GM18505 (cell line): ENCODE measurements at regions not wholly inside any gene's neighbourhood (a gene's known extent, or its start where the extent isn't known, plus 50 kb on each side); places are given as distances from the start of the nearest gene placed in this dataset.

Experiments used
- ATAC-seq: cut with Tn5 transposase; IDR thresholded peaks from one replicate; pipeline ENCODE4 v1.9.1; 2021; ENCODE audit not compliant: unreplicated experiment
- POLR2A ChIP-seq: IDR thresholded peaks from 4 replicates; pipeline ENCODE4 v1.6.1; 2011; ENCODE audit warnings: borderline replicate concordance; ENCODE audit not compliant: insufficient read depth, insufficient read length; ENCODE audit errors: extremely low read depth

DNA sequence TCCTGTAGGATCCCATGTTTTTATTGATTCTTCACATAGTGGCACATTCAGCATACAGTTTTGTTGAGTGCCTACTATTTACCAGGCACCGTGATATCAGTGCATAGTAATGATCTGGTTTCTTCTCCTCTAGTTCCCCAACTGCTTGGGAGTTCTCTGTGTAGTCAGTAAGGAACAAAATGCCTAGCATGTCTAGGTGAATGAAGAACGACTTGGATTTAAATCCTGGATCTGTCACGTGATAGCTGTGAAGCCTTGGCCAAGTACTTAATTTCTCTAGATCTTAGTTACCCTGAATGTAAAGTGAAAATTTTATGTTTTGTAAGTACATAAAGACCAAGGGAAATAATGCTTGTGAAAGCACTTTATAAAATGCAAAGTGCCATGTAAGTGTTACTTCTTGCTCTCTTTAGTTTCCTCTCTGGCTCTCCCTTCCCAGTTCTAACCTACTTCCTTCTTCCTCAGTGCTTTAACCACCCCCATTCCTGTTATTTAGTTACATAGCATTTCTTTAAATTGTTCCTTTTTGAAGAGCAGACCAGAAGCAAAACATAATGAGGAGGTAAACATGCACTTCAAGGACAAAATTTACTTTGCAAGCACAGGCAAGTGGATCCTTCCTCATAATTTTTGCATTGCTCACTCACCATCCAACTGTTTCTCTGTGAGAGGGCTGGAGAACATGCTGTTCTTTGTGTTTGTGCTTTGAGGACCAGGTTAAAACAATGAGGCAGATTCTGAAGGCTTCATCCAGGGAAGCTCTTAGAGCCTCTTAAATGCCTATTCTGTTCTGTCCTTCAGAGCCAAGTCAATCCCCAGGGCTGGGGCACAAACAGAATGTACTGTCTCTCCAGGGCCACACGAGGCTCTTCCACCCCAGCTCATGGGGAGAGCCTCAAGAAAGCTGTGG is 353.9 kb upstream of the TENM4 start:
- TF ChIP-seq POLR2A = no peak
- ATAC-seq = no peak

DNA sequence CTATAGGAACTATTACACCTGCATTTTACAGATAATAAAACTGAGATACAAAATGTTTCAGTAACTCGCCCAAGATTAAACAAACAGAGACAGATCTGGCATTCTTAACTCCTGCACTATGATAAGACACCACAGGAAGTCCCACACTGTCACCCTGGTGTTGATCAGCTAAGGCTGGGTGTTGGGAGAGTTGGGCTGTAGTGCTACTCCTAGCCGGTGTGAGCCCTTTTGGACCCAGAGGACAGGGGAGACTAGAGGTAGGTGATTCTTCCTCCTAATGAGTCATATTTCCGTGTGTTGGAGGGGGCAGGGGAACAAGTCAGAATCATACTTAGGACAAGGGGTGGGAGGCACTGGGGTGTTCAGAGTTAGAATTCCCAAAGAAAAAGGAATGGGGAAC is 353.2 kb upstream of the TENM4 start:
- no peak for TF ChIP-seq POLR2A
- ATAC-seq = no peak

DNA sequence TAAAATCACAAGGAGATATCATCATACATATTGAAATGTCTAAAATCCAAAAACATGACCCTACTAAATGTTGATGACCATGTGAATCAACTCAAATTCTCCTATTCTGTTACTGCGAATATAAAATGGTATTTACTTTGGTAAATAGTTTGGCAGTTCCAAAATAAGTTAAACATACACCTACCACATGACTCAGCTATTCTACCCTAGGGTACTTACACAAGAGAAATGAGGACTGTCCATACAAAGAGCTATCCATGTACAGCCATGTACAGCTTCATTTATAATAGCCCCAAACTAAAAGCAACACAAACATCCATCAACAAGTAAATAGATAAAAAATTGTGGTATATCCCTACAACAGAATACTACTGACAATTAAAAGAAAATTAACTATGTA is 346.1 kb upstream of the TENM4 start:
- TF ChIP-seq POLR2A = no peak
- no peak for ATAC-seq

DNA sequence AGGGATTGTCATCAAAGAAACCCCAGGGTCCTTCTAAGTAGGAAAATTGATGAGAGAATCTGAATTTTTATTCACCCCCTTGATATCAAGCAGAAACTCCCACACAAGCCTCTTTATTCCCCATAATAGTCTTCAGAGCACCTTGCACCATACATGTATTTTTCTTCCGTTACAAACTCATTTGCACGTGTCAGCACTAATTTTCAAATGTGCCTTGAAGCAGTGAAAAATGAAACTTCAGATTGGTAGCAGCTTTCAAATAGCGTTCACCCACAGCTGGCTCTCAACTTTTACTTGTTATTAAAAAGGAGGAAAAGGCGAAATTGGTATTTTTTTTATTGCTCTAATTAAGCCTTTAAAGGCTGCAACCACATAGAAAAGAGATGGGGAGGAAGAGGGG is 343.0 kb upstream of the TENM4 start:
- no peak for TF ChIP-seq POLR2A

DNA sequence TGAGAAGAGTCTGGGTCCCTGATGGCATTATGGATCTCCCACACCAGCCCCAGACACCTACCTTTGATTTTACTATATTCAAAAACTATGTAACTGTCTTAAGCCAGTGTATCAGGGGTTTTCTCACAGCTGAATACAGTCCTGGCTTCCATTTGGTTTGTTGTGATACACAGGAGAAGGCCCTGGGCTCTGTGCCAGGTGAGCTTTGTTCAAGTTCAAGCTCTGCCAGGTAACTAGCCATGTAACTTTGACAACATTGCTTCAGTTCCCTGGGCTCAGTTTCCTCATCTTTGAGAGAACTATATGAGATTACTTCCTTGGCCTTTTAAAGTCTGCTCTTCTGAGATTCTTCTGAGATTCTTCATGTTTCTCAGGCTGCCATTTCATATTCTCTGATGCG is 327.5 kb upstream of the TENM4 start:
- ATAC-seq = no peak
- no peak for TF ChIP-seq POLR2A

More for the DNA sequence above, 343.0 kb upstream of the TENM4 start:
- no peak for ATAC-seq

DNA sequence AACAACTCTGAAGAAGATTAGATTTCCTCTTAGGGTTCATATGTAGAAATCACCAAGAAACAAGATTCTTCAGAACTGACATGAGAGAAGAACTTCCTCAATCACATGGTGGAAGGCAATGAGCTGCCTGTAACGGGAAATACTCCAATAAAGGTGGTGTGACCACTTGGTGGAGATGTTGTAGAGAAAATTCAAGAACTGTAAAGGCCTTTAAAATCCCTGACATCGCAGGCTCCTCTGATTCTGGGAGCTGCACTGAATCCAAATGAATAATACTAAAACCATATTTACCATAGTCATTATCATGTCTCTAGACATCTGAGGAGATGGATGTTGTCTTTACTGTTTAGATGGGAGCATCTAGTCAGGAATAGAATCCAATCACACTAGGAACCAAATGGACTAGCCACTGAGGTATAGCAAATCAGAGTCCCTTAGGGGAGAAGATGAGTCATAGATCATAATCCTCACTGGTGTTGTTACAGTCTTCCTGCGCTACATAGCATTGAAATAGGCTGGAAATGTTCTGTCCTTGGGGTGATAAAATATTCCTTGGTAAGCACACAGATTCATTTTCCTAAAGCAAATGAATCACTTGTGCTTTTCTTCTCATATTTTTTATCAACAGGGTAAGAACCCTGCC is 321.6 kb upstream of the TENM4 start:
- no peak for ATAC-seq
- no peak for TF ChIP-seq POLR2A

DNA sequence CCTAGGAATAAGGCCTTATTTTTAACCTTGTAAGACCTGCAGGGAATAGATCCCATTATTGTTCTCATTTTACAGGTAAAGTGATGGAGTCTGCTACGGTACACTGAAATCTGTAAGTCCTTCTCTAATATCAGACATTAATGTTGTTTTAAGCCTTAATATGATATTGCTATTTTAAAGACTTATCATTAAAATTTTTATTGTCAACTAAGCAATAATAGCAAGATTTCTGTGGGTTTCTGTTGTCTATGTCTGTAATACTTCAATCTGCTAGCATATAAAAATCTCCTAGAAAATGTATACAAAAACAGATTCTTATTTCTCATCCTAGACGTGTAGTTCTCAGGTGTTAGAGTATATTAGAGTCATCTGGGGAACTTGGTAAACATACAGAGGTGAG is 317.5 kb upstream of the TENM4 start:
- TF ChIP-seq POLR2A = no peak
- no peak for ATAC-seq

DNA sequence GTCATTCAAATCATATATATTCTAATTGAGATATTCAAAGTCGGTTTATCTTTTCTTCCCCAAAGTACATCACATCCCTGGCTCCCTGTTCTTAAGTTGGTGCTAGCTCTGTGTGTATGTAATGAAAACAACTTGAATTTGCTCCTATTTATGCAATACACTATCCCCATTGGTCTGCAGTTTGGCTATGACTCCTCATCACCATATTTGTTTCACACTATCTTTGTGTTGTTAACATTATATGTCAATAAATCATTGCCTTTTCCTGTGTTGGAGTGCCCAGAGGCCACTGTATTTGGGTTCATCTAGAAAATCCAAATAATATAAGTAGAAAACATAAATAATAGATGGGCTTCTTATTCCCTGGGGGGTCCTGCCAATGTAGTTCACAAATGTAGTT is 306.6 kb upstream of the TENM4 start:
- no peak for TF ChIP-seq POLR2A

DNA sequence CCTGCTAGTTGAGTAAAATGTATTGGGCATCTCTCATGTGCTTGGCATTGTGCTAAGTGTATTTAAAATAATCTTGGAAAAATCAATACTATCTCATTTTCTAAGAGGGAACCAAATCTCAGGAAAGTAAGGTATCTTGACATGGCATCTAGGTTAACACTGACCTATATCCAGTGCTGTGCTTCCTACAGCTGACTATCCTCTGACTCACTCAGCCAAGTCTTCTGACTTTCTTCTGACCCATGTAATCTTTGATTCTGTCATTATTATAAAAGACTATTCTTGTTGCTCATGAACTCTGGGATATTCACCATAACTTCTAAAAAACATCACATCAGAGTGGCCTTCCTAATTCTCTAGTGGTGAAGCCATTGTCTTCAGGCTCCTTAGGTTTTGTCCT is 304.1 kb upstream of the TENM4 start:
- TF ChIP-seq POLR2A = no peak
- no peak for ATAC-seq

More for the DNA sequence above, 306.6 kb upstream of the TENM4 start:
- no peak for ATAC-seq

DNA sequence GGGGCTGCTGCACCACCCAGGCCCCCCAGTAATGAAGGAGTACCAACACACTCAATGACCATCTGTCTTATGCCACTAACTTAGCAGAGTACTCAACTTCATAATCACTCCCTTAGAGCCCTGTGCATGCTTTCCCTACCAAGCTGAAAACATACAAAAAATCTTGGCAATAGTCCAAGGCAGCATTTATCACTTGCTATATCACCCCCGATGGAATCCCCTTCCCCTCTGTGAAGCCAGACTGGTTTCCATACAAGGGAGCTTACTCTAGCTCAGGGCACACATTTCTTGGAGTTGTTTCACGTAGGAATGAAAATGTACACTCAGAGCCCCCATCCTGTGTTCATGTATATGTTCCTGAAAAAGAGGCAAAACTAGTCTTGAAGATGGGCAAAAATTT is 301.3 kb upstream of the TENM4 start:
- ATAC-seq = no peak
- no peak for TF ChIP-seq POLR2A

DNA sequence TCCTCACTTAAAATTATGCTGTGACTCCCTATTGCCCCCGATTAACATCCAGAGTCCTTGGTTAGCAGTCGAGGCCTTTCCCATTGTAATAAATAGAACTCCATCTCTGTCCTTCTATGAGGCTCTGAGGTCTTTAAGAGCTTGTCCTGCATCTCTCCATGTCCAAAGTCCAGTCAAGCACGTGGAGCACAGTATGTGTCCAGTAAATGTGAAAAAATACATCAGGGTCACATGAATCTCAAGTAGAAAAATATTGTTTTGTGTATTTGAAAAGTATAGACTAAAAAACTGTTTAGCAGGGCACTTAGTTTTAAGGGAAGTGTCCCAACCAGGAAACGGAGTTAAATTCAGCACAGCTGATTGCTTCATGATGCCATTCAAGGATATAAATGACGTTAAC is 298.8 kb upstream of the TENM4 start:
- TF ChIP-seq POLR2A = no peak
- no peak for ATAC-seq

DNA sequence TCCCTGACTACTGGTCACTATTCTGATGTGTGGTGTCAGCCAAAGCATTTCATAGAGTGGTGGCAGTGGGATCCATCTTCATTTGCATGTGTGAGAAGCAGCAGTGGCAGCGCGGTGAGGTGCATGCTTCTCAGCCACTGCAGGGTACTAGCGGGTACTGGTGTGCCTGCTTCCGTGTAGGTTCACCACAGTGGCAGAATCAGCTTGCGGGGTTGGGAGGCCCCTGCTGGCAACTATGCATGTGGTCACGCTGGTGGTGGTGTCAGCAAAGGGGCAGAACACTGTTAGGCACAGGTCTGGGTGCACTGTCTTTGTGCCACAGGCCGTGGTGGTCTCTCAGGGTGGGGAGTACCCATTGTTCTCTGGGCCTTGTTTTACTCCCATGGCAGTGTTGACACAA is 286.4 kb upstream of the TENM4 start:
- TF ChIP-seq POLR2A = no peak
- ATAC-seq = no peak

DNA sequence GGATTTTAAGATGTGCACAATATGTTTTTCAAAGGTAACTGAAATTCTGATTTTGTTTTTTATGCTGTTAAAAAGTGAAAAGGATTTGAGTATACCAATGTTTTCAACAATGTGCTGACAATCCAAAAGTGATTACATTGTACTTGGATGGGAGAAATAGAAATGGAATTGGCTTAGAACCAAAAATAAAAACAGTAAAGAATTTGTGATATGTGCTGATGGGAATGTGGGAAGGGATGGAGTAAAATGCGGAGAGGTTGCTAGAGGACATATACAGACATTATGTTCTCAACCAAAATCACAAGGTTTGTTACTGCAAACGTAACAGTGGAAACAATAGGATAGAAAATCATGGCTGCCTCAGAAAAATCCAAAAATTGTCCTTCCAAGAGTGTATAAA is 279.3 kb upstream of the TENM4 start:
- no peak for TF ChIP-seq POLR2A

DNA sequence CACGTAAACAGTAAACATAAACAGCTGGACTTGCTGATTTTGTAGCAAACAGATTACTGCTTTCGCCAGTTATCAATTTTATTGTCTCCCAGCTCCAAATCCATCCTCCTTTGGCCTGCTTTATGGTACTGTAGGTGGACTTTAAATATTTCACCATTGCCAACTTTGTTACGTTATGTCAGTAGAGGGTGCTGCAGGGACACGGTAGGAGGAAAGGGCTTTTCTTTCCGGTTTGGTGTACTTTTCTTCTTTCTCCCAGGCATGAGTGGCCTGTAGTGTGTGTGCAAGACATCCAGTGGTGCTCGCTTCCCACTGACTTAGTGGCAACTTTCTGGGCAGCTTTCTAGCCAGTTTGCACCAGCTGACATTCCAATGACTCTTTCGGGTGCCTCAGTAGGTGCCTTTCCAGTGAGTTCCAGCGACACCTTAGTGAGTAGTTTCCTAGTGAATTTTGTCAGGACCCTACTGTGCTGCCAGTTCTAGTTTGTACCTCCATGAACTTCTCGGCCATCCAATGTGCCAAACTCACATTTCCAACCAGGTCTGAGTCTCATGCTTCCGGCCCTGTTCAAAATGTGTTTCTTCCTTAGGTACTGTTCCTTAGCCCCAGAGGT is 267.6 kb upstream of the TENM4 start:
- ATAC-seq = no peak
- no peak for TF ChIP-seq POLR2A

More for the DNA sequence above, 279.3 kb upstream of the TENM4 start:
- no peak for ATAC-seq
